ENCODE measurements at regions not wholly inside any gene's neighbourhood (a gene's known extent, or its start where the extent isn't known, plus 50 kb on each side); places are given as distances from the start of the nearest gene placed in this dataset.
A peak's percentile ranks its signal among the peaks of the same experiment; 100 is the strongest.
"Not testable (repeated sequence)": the region's sequence is repeated elsewhere in the genome, so short reads cannot be mapped to it uniquely, and the experiment has no call there.

GRCh38 chr1:234816186-234816851 lies 206.3 kb upstream of the IRF2BP2 start:
- not testable (repeated sequence) for H3K27ac ChIP-seq; DNase-seq (ENCODE audit: low read depth, low spot score)

DNA sequence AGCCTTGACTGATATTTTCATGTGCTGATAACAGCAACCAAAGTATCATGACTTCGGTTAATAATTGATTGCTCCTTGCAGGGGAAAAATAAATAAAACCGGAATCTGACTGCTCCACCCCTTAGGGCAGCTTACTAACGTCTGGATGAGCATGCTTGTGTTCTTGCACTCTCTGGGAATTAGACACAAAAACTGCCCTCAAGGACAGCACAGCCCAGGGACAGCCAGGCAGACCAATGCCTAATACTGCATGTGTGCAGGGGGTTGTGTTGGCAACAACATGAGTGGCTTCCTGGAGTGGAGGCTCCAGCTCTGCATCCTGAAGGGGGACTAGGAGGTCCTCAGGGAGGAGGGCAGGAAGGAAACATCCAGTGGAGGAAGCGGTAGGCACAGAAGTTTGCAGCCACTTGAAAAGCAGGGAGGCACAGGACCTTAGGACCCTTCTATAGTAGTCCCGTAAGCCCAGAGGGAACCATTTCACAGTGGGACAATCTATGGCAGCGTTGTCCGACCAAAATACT lies 205.4 kb upstream of the IRF2BP2 start:
- not testable (repeated sequence) for DNase-seq (ENCODE audit: low read depth, low spot score); H3K27ac ChIP-seq

DNA sequence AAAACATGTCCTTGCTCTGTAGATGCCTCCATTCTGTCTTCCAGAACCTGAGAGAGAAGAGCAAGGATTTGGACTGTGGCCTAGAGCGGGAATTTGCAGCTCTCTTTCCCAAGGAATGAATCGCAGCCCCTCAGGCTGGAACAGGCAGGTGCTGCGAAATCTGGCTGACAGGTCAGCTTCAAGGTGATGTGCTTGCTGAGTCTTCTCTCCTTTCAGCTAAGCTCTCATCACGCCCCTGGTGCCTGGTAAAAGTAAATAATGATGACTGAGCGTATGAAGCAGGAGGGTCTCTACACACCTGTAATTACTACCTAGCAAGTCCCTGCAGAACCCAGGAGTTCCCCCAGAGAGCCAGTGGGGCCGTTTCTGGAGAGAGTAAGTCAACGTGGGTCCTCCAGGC lies 204.3 kb upstream of the IRF2BP2 start:
- not testable (repeated sequence) for DNase-seq (ENCODE audit: low read depth, low spot score); H3K27ac ChIP-seq

GRCh38 chr1:234811824-234812223 lies 201.8 kb upstream of the IRF2BP2 start:
- not testable (repeated sequence) for H3K27ac ChIP-seq
- peak; percentile 26 for DNase-seq (ENCODE audit: low read depth, low spot score)

- not testable (repeated sequence) for H3K27ac ChIP-seq; DNase-seq (ENCODE audit: low read depth, low spot score)
These were observed 200.7 kb upstream of the IRF2BP2 start for GRCh38 chr1:234810726-234811125.

GRCh38 chr1:234809854-234810245 lies 199.9 kb upstream of the IRF2BP2 start:
- not testable (repeated sequence) for DNase-seq (ENCODE audit: low read depth, low spot score); H3K27ac ChIP-seq

GRCh38 chr1:234808943-234809853 lies 199.2 kb upstream of the IRF2BP2 start:
- not testable (repeated sequence) for H3K27ac ChIP-seq; DNase-seq (ENCODE audit: low read depth, low spot score)

- H3K27ac ChIP-seq; DNase-seq (ENCODE audit: low read depth, low spot score): not testable (repeated sequence)
These were observed 198.5 kb upstream of the IRF2BP2 start for GRCh38 chr1:234808459-234808858.

DNA sequence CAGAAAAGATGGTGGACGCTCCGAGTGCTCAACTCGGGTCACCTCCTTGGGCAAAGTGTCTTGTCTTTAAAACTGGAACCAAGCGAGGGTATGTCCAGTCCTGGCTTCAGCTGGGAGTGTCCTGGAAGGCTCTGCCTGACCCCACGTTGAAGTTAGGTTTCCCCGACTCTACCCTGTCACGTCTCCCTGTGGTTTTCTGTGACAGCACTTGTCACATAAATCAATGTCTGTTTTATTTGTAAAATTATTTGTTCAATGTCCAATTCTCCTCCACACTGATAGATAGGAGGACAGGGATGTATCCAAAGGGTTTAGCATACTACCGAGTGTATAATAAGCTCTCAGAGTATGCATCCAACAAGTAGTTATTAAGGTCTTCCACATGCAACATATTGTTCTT lies 197.7 kb upstream of the IRF2BP2 start:
- H3K27ac ChIP-seq; DNase-seq (ENCODE audit: low read depth, low spot score): not testable (repeated sequence)

DNA sequence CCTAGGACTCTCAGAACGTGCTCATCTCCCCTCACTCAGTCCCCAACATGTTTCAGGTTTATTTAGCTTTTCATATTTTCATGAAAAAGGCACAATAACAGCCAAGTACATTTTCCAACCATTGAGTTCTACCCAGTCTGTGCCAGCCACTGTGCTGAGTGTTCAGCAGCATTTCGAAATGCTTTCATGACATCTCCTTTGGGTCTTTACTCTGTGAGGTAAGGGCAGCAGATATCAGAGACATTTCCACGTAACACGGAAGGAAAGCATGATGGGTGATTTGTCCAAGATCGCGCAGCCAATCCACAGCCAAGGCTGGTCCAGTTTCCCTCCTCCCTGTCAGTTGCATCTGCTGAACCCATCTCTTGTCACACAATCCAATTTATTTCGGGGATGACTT lies 192.6 kb upstream of the IRF2BP2 start:
- not testable (repeated sequence) for DNase-seq (ENCODE audit: low read depth, low spot score); H3K27ac ChIP-seq

DNA sequence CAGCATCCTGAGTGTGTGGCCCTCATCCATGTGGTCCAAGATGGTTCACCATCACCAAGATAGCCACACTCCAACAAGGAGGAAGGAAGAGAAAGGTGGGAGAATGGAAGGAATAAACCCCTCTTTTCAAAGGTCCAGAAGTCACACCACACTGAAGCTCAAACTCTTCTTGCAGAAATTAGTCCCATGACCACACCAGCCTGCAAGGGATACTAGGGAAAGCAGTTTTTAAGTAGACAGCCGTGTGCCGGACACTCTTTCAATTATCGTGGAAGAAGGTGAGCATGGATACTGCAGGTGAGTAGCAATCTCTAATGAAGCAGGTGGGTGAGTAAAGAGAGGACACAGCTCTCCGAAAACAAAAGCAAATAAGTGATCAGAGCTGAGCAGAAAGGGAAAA lies 191.7 kb upstream of the IRF2BP2 start:
- not testable (repeated sequence) for DNase-seq (ENCODE audit: low read depth, low spot score); H3K27ac ChIP-seq

DNA sequence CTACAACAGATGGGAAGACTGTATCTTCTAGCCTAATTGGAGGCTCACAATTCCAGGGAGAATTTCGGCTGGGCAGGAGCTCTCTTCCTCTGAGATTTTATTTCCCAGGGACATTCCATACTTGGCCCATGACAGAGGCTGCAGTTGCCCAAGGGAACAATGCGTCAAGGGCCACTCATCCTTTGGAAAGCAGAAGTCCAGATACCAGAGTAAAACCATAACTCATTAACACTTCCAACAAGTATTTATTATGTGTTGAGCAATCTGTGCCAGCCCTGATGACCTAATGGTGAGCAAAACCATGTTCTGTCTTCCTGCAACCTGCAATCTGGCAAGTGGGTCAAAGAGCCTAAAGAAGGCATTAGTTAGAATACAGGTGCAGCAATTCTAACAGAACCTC lies 191.2 kb upstream of the IRF2BP2 start:
- not testable (repeated sequence) for DNase-seq (ENCODE audit: low read depth, low spot score); H3K27ac ChIP-seq

GRCh38 chr1:234800563-234800962 lies 190.6 kb upstream of the IRF2BP2 start:
- H3K27ac ChIP-seq = not testable (repeated sequence)

GRCh38 chr1:234799021-234799689 lies 189.2 kb upstream of the IRF2BP2 start:
- H3K27ac ChIP-seq; DNase-seq (ENCODE audit: low read depth, low spot score): not testable (repeated sequence)

More at GRCh38 chr1:234800563-234800962, 190.6 kb upstream of the IRF2BP2 start:
- not testable (repeated sequence) for DNase-seq (ENCODE audit: low read depth, low spot score)

DNA sequence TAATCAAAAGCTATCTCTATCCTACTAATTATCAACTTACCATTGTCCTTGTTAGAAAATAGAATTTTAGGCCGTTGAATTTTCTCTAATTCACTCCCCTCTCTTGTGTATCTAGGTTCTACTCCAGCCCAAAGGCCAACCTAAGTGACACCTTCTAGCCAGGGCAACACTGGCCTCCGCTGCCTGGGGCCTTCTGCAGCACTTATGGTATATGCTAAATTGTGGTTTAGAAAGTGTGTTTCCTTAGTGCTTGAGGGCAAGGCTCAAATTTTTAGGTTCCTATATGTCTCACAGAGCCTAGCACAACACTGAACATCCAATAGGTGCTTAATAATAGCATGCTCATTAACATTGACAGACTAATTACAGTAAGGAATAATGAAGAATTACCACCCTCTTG lies 187.2 kb upstream of the IRF2BP2 start:
- not testable (repeated sequence) for DNase-seq (ENCODE audit: low read depth, low spot score); H3K27ac ChIP-seq

DNA sequence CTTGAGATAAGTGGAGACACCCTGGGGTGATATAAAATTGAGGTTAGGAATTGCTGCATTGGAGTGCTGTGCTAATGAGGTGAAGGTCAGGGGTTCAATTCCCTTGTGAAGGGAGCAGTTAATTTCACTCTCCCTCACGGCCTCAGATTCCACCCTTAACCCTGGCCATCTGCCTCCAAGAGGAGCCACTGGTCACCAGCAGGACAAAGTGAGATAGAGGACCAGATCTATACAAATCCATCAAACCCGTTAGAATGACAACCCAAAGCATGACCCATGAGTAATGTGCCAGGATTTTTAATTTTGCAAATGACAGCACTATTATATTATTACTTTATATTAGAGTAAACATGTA lies 186.4 kb upstream of the IRF2BP2 start:
- not testable (repeated sequence) for H3K27ac ChIP-seq; DNase-seq (ENCODE audit: low read depth, low spot score)

- not testable (repeated sequence) for DNase-seq (ENCODE audit: low read depth, low spot score); H3K27ac ChIP-seq
These were observed 185.9 kb upstream of the IRF2BP2 start for GRCh38 chr1:234795711-234796437.

GRCh38 chr1:234795007-234795406 lies 185.0 kb upstream of the IRF2BP2 start:
- H3K27ac ChIP-seq = not testable (repeated sequence)

DNA sequence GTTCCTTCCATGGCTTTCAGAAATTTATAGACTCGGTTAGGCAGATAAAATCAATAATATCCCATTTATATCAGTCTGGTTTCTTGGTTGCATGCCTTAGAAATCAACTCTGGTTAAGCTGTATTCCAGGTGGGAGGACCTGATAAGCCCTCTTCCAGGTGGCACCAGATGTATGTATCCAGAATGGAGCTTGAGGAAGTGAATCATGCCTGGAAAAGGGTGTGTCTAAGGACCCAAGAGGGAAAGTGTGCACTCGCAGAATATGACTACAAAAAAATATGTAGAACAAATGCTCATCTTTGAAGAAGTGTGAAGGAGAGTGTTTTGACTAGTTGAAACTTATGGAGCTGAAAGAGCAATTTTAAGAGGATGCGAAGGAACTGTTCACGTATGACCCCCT lies 184.5 kb upstream of the IRF2BP2 start:
- H3K27ac ChIP-seq; DNase-seq (ENCODE audit: low read depth, low spot score): not testable (repeated sequence)

More at GRCh38 chr1:234795007-234795406, 185.0 kb upstream of the IRF2BP2 start:
- DNase-seq (ENCODE audit: low read depth, low spot score) = not testable (repeated sequence)

DNA sequence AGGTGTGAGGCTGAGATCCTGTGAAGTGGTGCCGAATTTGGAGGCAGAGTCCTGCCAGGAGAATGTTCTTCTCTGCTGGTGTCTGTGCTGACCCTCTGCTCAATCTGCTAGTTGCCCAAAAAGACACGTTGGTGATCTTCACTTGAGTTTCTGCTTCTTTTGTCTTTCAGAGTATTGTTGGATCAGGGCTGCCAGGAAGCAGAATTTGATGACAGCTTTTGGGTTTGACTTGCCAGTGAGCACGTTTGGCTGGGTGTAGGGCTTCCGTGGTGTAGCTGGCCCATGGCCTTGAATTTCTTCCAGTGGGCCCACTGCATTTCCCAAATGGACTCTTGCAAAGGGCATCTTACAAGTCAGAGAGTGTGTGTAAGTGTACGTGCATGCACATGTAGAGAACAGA lies 183.9 kb upstream of the IRF2BP2 start:
- not testable (repeated sequence) for DNase-seq (ENCODE audit: low read depth, low spot score)

More for the DNA sequence above, 183.9 kb upstream of the IRF2BP2 start:
- H3K27ac ChIP-seq = not testable (repeated sequence)

Measured in epithelial cell of prostate (primary cell).